Suprapubic skin (tissue), 3 donors: ENCODE measurements at regions not wholly inside any gene's neighbourhood (a gene's known extent, or its start where the extent isn't known, plus 50 kb on each side); places are given as distances from the start of the nearest gene placed in this dataset.

ENCODE experiments used
- CTCF ChIP-seq, 2 donors: fragments of 200-600 bp in 1 of 2; fragments of 450-650 bp in 1 of 2; sonication (generic) in 1 of 2; IDR thresholded peaks; one replicate each; pipeline ENCODE4 v1.5.1; 2016 to 2019; ENCODE audit warnings: antibody characterized with exemption in 2 of 2, mild to moderate bottlenecking in 1 of 2, moderate library complexity in 1 of 2
- POLR2A ChIP-seq, 2 donors: fragments of 450-650 bp; IDR thresholded peaks; one replicate each; pipeline ENCODE4 v1.6.1; 2017; ENCODE audit warnings: antibody characterized with exemption in 2 of 2, mild to moderate bottlenecking in 2 of 2, moderate library complexity in 2 of 2

GRCh38 chr5:106633825-106634224, 1036.9 kb downstream of the EFNA5 start:
- TF ChIP-seq CTCF (IDR thresholded peaks at IDR 0.05) (no peak), POLR2A (IDR thresholded peaks at IDR 0.05) (no peak)
